Vagina (tissue), 2 donors: ENCODE measurements at regions not wholly inside any gene's neighbourhood (a gene's known extent, or its start where the extent isn't known, plus 50 kb on each side); places are given as distances from the start of the nearest gene placed in this dataset.
"Not testable (repeated sequence)": the region's sequence is repeated elsewhere in the genome, so short reads cannot be mapped to it uniquely, and the experiment has no call there.

Experiments used
- DNase-seq, 2 donors: peaks; one replicate each; pipeline ENCODE4 v3.0.0-alpha.2; 2017; ENCODE audit errors: extremely low spot score in 2 of 2
- H3K27ac ChIP-seq: fragments of 200-600 bp; sonication (generic); one replicate; pipeline ENCODE4 v1.5.1; 2019
- H3K27me3 ChIP-seq: fragments of 200-600 bp; sonication (generic); one replicate; pipeline ENCODE4 v1.5.1; 2019
- H3K36me3 ChIP-seq, 2 donors: fragments of 200-600 bp; sonication (generic); one replicate each; pipeline ENCODE4 v1.5.1; 2017 to 2019
- H3K4me1 ChIP-seq: fragments of 200-600 bp; sonication (generic); one replicate; pipeline ENCODE4 v1.5.1; 2019
- H3K4me3 ChIP-seq, 2 donors: fragments of 200-600 bp; sonication (generic); 1 replicate in 1 of 2; 2 replicates in 1 of 2; pipeline ENCODE4 v1.5.1; 2016 to 2019
- H3K9me3 ChIP-seq: fragments of 200-600 bp; sonication (generic); one replicate; pipeline ENCODE4 v1.5.1; 2019
- POLR2A ChIP-seq, 2 donors: fragments of 450-650 bp; IDR thresholded peaks; one replicate each; pipeline ENCODE4 v1.6.1; 2017; ENCODE audit warnings: antibody characterized with exemption in 2 of 2, mild to moderate bottlenecking in 2 of 2, moderate library complexity in 2 of 2
- POLR2AphosphoS5 ChIP-seq, 2 donors: sonication (generic); formaldehyde crosslinking; IDR thresholded peaks; one replicate each; pipeline ENCODE4 v1.9.0; 2017; ENCODE audit warnings: antibody characterized with exemption in 2 of 2, mild to moderate bottlenecking in 2 of 2, low read depth in 1 of 2; ENCODE audit not compliant: insufficient read depth in 1 of 2
- intact Hi-C: fragments of 100-400 bp; cut with DNase I; formaldehyde crosslinking; loops from one replicate; pipeline ENCODE4 v1.15.1; 2023
- TF ChIP-seq, protein P1 (sequence below), 3 experiments: fragments of 450-650 bp in 2 of 3; fragments of 200-600 bp in 1 of 3; sonication (generic) in 1 of 3; IDR thresholded peaks; one replicate each; pipeline ENCODE4 v1.5.1; 2017 to 2019; ENCODE audit warnings: antibody characterized with exemption in 3 of 3, mild to moderate bottlenecking in 2 of 3, moderate library complexity in 2 of 3

DNA sequence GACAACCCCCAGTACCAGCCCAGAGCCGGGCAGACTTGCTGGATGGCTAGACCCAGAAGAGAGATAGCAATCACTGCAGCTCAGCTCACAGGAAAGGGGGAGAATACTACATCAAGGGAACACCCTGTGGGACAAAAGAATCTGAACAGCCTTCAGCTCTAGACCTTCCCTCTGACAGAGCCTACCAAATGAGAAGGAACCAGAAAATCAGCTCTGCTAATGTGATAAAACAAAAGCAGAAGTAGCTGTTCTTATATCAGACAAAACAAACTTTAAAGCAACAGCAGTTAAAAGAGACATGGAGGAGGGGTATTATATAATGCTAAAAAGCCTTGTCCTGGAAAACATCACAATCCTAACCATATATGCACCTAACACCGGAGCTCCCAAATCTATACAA, 283.3 kb downstream of the KLF13 start:
- DNase-seq = no peak
- peaks cover 6% of the 10 kb centered on the region for H3K4me1 ChIP-seq
- TF ChIP-seq POLR2AphosphoS5 (IDR thresholded peaks at IDR 0.05; ENCODE audit: insufficient read depth in 1 of 2, low read depth in 1 of 2) (no peak), POLR2A (IDR thresholded peaks at IDR 0.05) (no peak)
- TF ChIP-seq, protein P1, sequence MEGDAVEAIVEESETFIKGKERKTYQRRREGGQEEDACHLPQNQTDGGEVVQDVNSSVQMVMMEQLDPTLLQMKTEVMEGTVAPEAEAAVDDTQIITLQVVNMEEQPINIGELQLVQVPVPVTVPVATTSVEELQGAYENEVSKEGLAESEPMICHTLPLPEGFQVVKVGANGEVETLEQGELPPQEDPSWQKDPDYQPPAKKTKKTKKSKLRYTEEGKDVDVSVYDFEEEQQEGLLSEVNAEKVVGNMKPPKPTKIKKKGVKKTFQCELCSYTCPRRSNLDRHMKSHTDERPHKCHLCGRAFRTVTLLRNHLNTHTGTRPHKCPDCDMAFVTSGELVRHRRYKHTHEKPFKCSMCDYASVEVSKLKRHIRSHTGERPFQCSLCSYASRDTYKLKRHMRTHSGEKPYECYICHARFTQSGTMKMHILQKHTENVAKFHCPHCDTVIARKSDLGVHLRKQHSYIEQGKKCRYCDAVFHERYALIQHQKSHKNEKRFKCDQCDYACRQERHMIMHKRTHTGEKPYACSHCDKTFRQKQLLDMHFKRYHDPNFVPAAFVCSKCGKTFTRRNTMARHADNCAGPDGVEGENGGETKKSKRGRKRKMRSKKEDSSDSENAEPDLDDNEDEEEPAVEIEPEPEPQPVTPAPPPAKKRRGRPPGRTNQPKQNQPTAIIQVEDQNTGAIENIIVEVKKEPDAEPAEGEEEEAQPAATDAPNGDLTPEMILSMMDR (IDR thresholded peaks at IDR 0.05) = no peak
- no peaks in the 10 kb centered on the region for H3K9me3 ChIP-seq
- intact Hi-C loops = no loop called here
- H3K4me3 ChIP-seq = no peak overlapping the region
- H3K27ac ChIP-seq = no peak overlapping the region
- no peaks in the 10 kb centered on the region for H3K27me3 ChIP-seq
- no peaks in the 10 kb centered on the region for H3K36me3 ChIP-seq

DNA sequence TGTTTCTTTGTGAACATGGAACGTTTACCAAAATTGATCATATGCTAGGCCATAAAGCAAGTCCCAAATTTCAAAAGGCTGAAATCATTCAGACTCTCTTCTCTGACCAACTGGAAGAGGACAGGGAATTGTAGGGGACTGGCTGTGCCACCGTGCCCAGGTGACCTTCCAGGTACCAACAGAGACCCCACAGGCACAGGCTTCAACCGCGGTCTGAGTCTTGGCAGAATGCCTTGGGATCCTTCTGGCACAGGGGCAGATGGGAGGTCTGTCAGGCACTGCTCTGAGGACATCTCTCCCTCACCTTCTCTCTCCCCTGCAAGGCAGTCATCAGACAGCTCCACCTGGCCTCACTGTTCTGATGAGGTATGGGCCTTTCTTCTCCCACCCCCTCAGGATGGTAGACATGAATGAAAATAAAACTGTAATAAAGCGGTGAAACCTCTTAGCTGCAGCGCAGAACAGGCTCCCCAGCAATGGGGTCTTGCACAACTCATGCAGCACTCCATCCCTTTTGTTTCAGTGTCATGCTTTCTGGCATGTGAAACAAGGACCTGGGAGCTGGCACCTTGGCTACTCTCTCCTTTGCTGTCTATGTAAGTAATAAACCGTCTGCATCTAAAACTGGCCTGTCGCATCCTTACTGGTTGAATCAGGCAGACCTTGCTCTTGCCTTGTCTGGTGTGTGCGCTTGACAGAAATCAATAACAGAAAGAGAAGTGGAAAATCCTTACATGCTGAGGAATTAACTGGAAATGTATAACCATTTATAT, 289.2 kb downstream of the KLF13 start:
- intact Hi-C loops = no loop called here
- TF ChIP-seq POLR2AphosphoS5 (IDR thresholded peaks at IDR 0.05; ENCODE audit: insufficient read depth in 1 of 2, low read depth in 1 of 2) (no peak), POLR2A (IDR thresholded peaks at IDR 0.05) (no peak)
- TF ChIP-seq, protein P1 (IDR thresholded peaks at IDR 0.05) = no peak
- Histone ChIP-seq H3K4me3 (no peak overlapping the region), H3K9me3 (no peaks in the 10 kb centered on the region), H3K27me3 (no peaks in the 10 kb centered on the region), H3K27ac (no peak overlapping the region), H3K4me1 (no peaks in the 10 kb centered on the region), H3K36me3 (no peaks in the 10 kb centered on the region)
- DNase-seq = no peak

DNA sequence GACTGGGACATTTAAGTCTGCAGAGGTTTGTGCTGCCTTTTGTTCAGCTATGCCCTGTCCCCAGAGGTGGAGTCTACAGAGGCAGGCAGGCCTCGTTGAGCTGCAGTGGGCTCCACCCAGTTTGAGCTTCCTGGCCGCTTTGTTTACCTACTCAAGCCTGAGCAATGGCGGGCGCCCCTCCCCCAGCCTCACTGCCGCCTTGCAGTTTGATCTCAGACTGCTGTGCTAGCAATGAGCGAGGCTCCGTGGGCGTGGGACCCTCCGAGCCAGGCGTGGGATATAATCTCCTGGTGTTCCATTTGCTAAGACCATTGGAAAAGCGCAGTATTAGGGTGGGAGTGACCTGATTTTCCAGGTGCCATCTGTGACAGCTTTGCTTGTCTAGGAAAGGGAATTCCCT, 296.7 kb downstream of the KLF13 start:
- H3K4me1 ChIP-seq = not testable (repeated sequence)

DNA sequence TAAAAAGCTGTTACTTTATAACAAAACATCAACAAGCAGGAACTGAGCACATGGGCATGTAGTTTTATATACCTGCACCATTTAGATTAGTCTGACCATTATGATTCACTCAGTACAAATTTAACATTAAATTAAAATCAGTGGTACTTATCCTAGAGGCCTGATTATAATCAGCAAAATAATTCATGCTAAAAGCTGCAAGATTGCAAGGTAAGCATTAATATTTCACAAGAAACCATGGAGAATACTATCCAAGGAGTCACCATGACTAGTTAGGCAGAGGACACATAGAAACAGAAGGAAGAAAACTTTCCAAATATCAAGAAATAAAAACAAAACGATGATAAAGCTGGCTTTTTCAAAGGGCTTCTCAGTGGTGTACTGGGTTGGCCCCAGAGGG, 297.5 kb downstream of the KLF13 start:
- H3K27me3 ChIP-seq, H3K27ac ChIP-seq, DNase-seq, H3K4me3 ChIP-seq, intact Hi-C loops, H3K36me3 ChIP-seq, H3K4me1 ChIP-seq, H3K9me3 ChIP-seq: not testable (repeated sequence)

More for the DNA sequence above, 296.7 kb downstream of the KLF13 start:
- intact Hi-C loops, H3K9me3 ChIP-seq, H3K36me3 ChIP-seq, H3K27me3 ChIP-seq, H3K4me3 ChIP-seq, H3K27ac ChIP-seq, DNase-seq: not testable (repeated sequence)

DNA sequence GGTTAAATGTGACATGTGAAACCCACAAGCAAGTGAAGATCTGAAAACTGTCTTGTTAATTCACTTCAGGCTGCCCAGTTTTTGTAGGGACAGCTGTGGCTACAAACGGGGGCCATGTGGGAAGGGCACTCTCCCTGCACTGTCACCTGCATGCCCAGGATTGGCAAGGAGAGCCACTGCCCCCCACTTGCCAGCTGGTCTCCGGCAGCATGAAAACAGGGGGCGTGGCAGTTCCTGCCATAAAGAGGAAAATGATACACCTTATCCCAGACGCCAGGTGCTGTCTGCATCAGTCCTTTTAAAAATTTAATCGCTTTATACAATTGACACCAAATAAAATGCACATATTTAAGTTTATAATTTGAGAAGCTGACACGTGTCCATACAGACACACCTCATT, 309.1 kb downstream of the KLF13 start:
- DNase-seq, intact Hi-C loops, H3K27me3 ChIP-seq, H3K9me3 ChIP-seq, H3K4me1 ChIP-seq, H3K27ac ChIP-seq, H3K4me3 ChIP-seq, H3K36me3 ChIP-seq: not testable (repeated sequence)

DNA sequence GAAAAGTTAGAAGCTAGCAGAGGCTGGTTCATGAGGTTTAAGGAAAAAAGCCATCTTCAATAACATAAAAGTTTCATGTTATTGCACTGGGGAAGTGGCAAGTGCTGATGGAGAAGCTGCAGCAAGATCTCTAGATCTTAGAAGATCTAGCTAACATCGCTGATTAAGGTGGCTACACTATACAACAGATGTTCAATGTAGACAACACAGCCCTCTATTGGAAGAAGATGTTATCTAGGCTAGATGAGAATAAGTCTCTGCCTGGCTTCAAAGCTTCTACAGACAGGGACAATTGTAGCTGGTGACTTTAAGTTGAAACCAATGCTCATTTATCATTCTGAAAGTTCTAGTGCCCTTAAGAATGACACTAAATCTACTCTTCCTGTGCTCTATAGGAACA, 310.3 kb downstream of the KLF13 start:
- H3K27me3 ChIP-seq, H3K9me3 ChIP-seq, H3K36me3 ChIP-seq, H3K4me3 ChIP-seq, H3K4me1 ChIP-seq, intact Hi-C loops, H3K27ac ChIP-seq, DNase-seq: not testable (repeated sequence)

DNA sequence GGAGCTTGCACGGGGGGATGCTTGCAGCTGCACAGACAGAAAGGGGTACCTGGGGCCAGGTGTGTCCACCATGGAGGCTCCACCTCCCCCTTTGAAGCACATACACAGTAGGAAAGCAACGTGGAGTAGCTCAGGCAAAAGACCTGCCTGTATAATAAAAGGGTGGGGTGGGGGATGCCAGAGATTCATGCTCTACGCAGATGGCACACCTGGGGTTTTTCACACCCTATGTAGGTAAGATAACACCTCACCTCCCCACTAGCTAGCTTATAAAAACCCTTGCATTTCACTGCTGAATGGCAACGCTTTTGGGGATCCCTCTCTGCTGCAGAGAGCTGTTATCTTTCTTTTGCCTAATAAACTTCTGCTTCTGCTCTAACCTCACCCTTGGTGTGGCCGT, 317.3 kb downstream of the KLF13 start:
- intact Hi-C loops, DNase-seq, H3K36me3 ChIP-seq: not testable (repeated sequence)

DNA sequence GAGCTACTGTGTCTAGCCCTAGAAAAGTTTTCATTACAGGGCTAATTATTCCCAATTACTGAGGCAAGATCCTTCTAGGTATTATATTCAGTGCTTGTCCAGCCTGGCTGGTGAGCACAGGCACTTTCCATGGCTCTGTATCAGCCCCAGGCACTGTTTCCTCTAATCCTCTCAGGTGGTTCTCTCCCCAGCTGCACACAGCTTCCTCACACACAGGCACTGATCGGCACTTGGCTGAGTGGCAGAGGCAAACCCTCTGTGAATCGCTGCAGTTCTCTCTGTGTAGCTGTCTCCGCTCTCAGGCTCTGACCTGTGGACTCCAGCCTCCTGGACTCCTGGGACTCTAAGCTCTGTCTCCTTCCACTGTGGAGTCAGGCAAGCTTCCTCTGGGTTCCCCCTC, 318.1 kb downstream of the KLF13 start:
- H3K4me3 ChIP-seq, H3K9me3 ChIP-seq: not testable (repeated sequence)

More for the DNA sequence above, 317.3 kb downstream of the KLF13 start:
- H3K9me3 ChIP-seq, H3K4me1 ChIP-seq, H3K4me3 ChIP-seq, H3K27me3 ChIP-seq, H3K27ac ChIP-seq: not testable (repeated sequence)

DNA sequence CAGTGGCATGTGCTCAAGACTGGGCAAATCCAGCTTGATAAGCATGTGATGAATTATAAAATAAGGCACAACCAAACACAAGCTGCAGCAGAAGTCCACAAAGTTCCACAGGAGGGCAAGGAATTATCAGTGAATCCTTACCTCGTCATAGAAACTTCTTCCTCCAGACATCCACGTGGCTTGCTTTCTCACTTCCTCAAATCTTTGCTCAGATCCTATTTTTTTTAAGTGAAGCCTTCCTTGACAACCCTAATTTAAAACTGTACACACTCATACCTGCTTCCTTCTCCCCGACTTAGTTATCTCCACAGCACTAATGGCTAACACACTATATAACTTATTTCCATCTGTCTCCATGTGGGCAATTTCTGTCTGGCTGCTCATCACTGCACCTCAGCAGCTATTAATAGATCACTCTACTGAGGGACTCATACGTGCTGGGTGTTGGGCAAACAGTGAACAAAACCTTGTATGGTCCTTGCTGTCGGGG, 320.7 kb downstream of the KLF13 start:
- H3K4me3 ChIP-seq, H3K9me3 ChIP-seq, H3K4me1 ChIP-seq, H3K27ac ChIP-seq, H3K36me3 ChIP-seq, H3K27me3 ChIP-seq, intact Hi-C loops, DNase-seq: not testable (repeated sequence)

More for the DNA sequence above, 318.1 kb downstream of the KLF13 start:
- DNase-seq, H3K36me3 ChIP-seq, H3K27ac ChIP-seq, H3K27me3 ChIP-seq, intact Hi-C loops, H3K4me1 ChIP-seq: not testable (repeated sequence)

DNA sequence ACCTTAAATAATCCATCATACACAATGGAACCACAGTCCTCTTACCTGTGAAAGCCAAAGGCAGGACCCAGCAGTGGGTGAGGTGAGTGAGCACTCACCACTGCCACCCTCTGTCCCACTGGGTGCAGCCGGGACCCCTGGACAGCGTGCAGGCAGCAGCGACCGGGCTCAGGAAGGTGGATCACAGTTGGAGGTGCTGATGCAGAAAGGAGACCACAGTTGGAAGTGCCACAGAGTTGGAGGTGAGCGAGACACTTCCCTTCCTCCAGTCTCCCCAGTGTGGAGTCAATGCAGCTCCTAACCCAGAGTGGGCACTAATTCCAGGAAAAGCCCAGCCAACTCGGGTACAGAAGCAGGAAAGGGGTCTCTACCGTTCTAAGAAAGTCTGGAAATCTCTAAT, 323.0 kb downstream of the KLF13 start:
- H3K36me3 ChIP-seq, intact Hi-C loops, DNase-seq, H3K4me3 ChIP-seq, H3K4me1 ChIP-seq, H3K9me3 ChIP-seq, H3K27ac ChIP-seq, H3K27me3 ChIP-seq: not testable (repeated sequence)
